GM18870 (cell line): ENCODE measurements at regions not wholly inside any gene's neighbourhood (a gene's known extent, or its start where the extent isn't known, plus 50 kb on each side); places are given as distances from the start of the nearest gene placed in this dataset.

ENCODE experiments used
- ATAC-seq: cut with Tn5 transposase; IDR thresholded peaks from one replicate; pipeline ENCODE4 v1.9.1; 2021; ENCODE audit warnings: moderate library complexity; ENCODE audit not compliant: unreplicated experiment

GRCh38 chr13:48842316-48842715, 133.4 kb upstream of the FNDC3A start:
- no peak for ATAC-seq

GRCh38 chr13:48843630-48844380, 131.9 kb upstream of the FNDC3A start:
- no peak for ATAC-seq

GRCh38 chr13:48844676-48845075, 131.0 kb upstream of the FNDC3A start:
- no peak for ATAC-seq

- no peak for ATAC-seq
These were observed 126.2 kb upstream of the FNDC3A start for GRCh38 chr13:48849515-48849914.

GRCh38 chr13:48851707-48852106, 124.0 kb upstream of the FNDC3A start:
- no peak for ATAC-seq

GRCh38 chr13:48852911-48853727, 122.6 kb upstream of the FNDC3A start:
- no peak for ATAC-seq

- no peak for ATAC-seq
These were observed 122.0 kb upstream of the FNDC3A start for GRCh38 chr13:48853728-48854102.

- ATAC-seq: no peak
These were observed 118.1 kb upstream of the FNDC3A start for GRCh38 chr13:48857576-48857975.

- ATAC-seq: no peak
These were observed 117.4 kb upstream of the FNDC3A start for GRCh38 chr13:48858122-48858902.

- ATAC-seq: no peak
These were observed 116.2 kb upstream of the FNDC3A start for GRCh38 chr13:48859272-48860105.

- no peak for ATAC-seq
These were observed 115.3 kb upstream of the FNDC3A start for GRCh38 chr13:48860364-48860763.

GRCh38 chr13:48862572-48862971, 113.1 kb upstream of the FNDC3A start:
- ATAC-seq: no peak

- no peak for ATAC-seq
These were observed 111.6 kb upstream of the FNDC3A start for GRCh38 chr13:48864100-48864499.

GRCh38 chr13:48866249-48866648, 109.5 kb upstream of the FNDC3A start:
- no peak for ATAC-seq

GRCh38 chr13:48873081-48873480, 102.6 kb upstream of the FNDC3A start:
- ATAC-seq: no peak

- no peak for ATAC-seq
These were observed 102.1 kb upstream of the FNDC3A start for GRCh38 chr13:48873587-48873986.

GRCh38 chr13:48874165-48874564, 101.5 kb upstream of the FNDC3A start:
- ATAC-seq: no peak

GRCh38 chr13:48875047-48875446, 100.7 kb upstream of the FNDC3A start:
- ATAC-seq: no peak

- no peak for ATAC-seq
These were observed 99.4 kb upstream of the FNDC3A start for GRCh38 chr13:48876289-48876688.

GRCh38 chr13:48879432-48879831, 96.3 kb upstream of the FNDC3A start:
- no peak for ATAC-seq

- ATAC-seq: no peak
These were observed 95.9 kb upstream of the FNDC3A start for GRCh38 chr13:48879854-48880253.
